Bronchial epithelial cell (primary cell): ENCODE measurements at regions not wholly inside any gene's neighbourhood (a gene's known extent, or its start where the extent isn't known, plus 50 kb on each side); places are given as distances from the start of the nearest gene placed in this dataset.

ENCODE experiments used
- DNase-seq: peaks from one replicate; pipeline ENCODE4 v3.0.0-alpha.2; 2010; ENCODE audit warnings: low read depth
- FAIRE-seq: peaks from 2 replicates; lab custom pipeline; 2011; peaks lifted over from hg19 to GRCh38; lab: Jason Lieb, UNC
- H3K27me3 ChIP-seq: 2 replicates; pipeline ENCODE4 v1.5.1; 2011; ENCODE audit warnings: low read length; ENCODE audit not compliant: control insufficient read depth, insufficient read depth
- H3K36me3 ChIP-seq: 2 replicates; pipeline ENCODE4 v1.5.1; 2011; ENCODE audit warnings: low read length; ENCODE audit not compliant: control insufficient read depth, insufficient read depth
- H3K4me3 ChIP-seq: 2 replicates; pipeline ENCODE4 v1.5.1; 2011; ENCODE audit warnings: mild to moderate bottlenecking, low read depth, low read length, control low read depth
- TF ChIP-seq, protein P1 (sequence below): IDR thresholded peaks from 2 replicates; pipeline ENCODE4 v1.5.1; 2011; ENCODE audit warnings: mild to moderate bottlenecking, moderate library complexity, low read length, control low read depth, inconsistent platforms; ENCODE audit not compliant: insufficient read depth, severe bottlenecking

DNA sequence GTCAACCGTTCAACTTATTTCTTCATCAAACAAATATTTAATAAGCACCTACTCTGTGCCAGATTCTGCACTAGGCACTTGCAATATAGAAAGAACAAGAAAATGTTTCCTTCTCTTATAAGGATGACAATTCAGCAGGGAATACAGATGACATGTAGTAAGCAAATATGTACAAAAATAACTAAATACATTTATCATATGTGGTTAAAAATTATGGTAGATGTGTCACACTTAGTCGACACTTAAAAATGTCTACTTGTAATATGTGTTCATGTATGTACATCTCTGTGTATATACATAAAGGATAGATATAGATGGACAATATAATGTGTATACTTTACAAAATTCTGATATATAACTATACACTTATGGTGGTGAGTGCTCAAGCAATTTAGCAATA lies 417.0 kb upstream of the MEF2C start:
- DNase-seq (no peak), FAIRE-seq (no peak)
- Histone ChIP-seq H3K4me3 (no peak overlapping the region), H3K36me3 (no peaks in the 10 kb centered on the region), H3K27me3 (no peaks in the 10 kb centered on the region)
- TF ChIP-seq, protein P1, sequence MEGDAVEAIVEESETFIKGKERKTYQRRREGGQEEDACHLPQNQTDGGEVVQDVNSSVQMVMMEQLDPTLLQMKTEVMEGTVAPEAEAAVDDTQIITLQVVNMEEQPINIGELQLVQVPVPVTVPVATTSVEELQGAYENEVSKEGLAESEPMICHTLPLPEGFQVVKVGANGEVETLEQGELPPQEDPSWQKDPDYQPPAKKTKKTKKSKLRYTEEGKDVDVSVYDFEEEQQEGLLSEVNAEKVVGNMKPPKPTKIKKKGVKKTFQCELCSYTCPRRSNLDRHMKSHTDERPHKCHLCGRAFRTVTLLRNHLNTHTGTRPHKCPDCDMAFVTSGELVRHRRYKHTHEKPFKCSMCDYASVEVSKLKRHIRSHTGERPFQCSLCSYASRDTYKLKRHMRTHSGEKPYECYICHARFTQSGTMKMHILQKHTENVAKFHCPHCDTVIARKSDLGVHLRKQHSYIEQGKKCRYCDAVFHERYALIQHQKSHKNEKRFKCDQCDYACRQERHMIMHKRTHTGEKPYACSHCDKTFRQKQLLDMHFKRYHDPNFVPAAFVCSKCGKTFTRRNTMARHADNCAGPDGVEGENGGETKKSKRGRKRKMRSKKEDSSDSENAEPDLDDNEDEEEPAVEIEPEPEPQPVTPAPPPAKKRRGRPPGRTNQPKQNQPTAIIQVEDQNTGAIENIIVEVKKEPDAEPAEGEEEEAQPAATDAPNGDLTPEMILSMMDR = no peak

DNA sequence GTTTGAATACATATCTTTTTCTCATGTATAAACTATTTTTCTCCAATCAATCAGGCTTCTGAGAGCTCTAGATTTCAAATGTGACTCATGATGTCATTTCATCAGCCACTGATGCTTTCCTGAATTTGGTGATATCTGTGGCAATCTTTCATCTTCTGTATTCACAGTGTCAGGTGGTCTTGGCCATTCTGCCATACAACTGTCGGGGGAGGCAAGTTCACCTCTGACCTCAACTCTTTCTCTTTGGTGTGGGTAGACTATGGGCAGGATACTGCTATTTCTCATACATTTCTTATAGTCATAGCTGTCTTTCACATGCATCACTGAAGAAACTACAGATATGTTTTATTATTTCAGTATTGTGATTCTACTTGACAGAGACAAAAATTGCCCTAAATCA lies 414.1 kb upstream of the MEF2C start:
- TF ChIP-seq, protein P1 = no peak
- no peak for FAIRE-seq

DNA sequence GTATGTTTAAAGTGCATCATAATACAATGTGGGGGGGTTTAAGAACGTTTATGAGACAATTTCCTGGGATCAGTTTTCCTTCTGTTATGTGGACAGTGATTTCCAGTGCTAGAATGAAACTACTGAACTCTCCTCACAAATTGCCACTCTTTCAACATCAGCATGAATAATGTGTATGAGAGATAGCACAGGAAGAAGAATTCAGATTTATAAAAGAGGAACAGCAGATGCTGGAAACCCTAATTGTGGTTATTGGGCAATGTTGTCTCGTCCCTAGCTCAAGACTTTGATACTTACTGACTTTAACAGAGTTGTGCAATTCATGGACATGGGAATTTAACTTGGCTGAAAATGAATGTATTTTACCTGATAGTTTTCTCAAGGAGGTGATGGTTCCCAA lies 410.8 kb upstream of the MEF2C start:
- H3K36me3 ChIP-seq = no peaks in the 10 kb centered on the region
- DNase-seq = no peak
- H3K27me3 ChIP-seq = no peaks in the 10 kb centered on the region
- no peak for FAIRE-seq
- TF ChIP-seq, protein P1 = no peak
- no peak overlapping the region for H3K4me3 ChIP-seq

More for the DNA sequence above, 414.1 kb upstream of the MEF2C start:
- Histone ChIP-seq H3K36me3 (no peaks in the 10 kb centered on the region), H3K27me3 (no peaks in the 10 kb centered on the region), H3K4me3 (no peak overlapping the region)
- DNase-seq = no peak

GRCh38 chr5:89292487-89292886 lies 409.5 kb upstream of the MEF2C start:
- Histone ChIP-seq H3K36me3 (no peaks in the 10 kb centered on the region), H3K27me3 (no peaks in the 10 kb centered on the region), H3K4me3 (no peak overlapping the region)
- TF ChIP-seq, protein P1 = no peak
- DNase-seq (no peak), FAIRE-seq (no peak)

- no peak for FAIRE-seq
- Histone ChIP-seq H3K36me3 (no peaks in the 10 kb centered on the region), H3K27me3 (no peaks in the 10 kb centered on the region), H3K4me3 (no peak overlapping the region)
- no peak for DNase-seq
- TF ChIP-seq, protein P1 = no peak
Observed at GRCh38 chr5:89289604-89290003, 406.6 kb upstream of the MEF2C start.

GRCh38 chr5:89287964-89288363 lies 405.0 kb upstream of the MEF2C start:
- no peak for FAIRE-seq
- no peaks in the 10 kb centered on the region for H3K27me3 ChIP-seq
- TF ChIP-seq, protein P1 = no peak

More at GRCh38 chr5:89287964-89288363, 405.0 kb upstream of the MEF2C start:
- Histone ChIP-seq H3K36me3 (no peaks in the 10 kb centered on the region), H3K4me3 (no peak overlapping the region)
- DNase-seq = no peak
